ENCODE measurements at regions not wholly inside any gene's neighbourhood (a gene's known extent, or its start where the extent isn't known, plus 50 kb on each side); places are given as distances from the start of the nearest gene placed in this dataset.

DNA sequence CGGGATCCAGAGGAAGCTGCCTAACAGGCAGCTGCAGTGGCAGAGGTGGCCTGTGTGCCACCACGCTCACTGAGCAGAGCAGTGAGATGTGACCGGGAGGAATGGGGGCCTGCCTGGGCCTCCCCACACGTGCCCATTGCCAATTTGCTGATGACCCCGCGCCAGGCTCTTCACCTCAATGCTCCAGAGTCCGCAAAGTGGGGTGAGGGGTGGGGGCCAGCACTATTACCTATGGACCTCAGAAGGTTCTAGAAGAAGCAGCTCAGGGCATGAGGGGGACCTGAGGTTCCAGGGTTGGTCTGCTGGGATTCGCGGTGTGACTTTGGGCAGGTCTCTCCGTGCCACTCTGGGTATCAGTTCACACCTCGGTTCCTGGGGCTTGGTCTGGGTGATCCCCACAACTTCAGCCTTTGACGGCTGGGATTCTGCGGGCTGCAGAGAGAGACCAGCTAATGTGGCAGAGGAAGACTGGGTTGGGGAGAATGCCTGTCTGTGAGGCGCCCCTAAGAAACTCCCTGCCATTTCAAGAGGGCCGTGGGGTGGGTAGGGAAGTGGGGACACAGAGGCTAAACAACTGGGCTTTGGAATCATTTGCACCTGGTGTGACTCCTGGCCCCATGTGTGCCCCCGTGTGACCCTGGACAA, 231.0 kb upstream of the MVB12B start:
- DNase-seq, result no peak

GRCh38 chr9:126096340-126096739, 230.3 kb upstream of the MVB12B start:
- no peak for DNase-seq

GRCh38 chr9:126097679-126098078, 228.9 kb upstream of the MVB12B start:
- no peak for DNase-seq

DNA sequence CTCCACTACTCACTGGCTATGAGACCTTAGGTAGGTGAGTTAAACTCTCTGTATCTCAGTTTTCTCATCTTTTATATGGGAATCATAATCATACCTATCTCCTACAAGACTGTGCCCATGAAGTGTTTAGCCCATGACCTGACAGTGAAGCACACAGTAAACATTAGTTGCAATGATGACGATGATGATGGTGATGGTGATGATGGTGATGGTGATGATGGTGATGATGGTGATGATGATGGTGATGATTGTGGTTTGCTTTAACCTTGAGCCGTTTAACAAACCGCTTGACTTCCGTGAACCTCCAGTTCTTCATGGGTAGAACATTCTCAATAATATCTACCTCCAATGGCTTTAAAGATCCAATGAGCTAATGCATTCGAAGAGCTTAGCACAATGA, 220.2 kb upstream of the MVB12B start:
- no peak for DNase-seq

- DNase-seq, result no peak
Observed at GRCh38 chr9:126107693-126108092, 218.9 kb upstream of the MVB12B start.

DNA sequence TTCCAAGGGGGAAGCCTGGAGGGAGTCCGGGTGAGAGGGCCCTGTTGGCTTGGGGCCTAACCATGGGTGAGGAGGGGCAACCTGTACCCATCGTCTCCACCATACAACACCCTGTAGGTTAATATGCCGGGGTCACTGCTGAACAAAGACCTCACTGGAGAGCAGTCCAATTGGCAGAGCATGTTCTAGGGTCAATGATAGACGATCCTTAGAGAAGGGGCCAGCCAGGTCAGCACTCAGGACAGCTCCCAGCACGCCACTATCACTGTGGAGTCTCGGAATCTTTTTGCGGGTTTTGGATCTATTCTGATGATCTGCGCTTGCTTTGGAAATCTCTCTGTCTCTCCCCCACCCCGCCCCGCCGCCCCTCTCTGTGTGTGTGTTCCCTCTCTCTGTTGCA, 218.4 kb upstream of the MVB12B start:
- DNase-seq, result no peak

DNA sequence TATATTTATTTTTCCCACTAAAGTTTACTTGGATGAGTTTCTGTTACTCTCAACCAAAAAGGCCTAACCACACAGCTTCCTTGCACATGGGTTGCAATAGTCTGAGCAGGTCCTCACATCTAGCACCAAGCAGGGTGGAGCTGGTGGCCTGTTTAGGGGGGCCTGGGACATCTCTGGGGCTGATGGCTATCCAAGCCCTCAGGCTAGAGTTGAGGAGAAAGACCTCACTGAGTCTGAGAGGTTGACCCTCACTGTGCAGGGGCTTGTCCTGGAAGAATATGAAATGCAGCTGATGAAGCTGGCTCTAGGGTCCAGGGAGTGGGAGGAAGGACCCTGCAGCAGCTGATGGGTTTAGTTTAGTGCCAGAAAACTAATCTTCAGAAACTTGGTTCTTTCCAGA, 217.1 kb upstream of the MVB12B start:
- no peak for DNase-seq

DNA sequence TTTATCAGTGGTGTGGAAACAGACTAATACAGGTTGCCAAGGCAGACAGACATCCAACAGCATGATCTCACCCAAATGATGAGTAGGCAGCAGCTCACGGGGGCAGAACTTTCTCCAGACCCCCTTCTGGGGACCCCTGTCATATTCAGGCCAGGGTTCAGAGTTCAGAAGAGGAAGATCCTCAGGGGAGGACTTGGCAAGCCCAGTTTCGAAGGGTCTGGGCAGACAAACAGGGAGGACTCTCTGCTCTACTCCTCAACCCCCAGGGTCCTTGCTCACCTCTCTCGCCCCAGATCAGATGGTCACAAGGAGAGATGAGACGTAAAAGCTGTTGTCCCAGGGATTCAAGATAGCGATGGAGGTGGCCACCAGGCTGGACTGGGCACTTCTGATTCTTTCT, 215.1 kb upstream of the MVB12B start:
- DNase-seq, result no peak

DNA sequence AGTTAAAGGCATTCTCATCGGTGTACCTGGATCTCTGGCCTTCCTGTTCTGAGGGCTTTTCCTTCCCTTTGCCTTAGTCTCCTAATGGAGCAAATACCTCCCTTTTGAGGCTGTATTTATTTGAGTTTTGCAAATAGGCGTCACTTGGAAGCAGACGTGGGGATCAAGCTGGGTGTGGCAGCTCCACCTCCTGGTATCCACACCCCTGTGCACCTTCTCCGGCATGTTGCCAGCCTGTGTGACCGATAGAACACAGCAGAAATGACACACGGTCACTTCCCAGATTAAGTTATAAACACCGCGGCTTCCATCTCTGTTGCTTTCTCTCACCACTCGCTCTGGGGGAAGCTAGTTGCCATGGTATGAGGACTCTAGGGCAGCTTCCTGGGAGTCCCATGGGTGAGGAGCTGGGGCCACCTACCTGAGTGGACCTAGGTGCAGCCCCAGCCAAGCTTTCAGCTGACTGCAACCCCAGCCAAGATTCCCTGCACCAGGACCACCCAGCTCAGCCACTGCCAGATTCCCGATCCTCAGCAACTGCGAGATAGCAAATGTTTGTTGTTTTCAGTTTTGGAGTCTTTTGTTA, 214.4 kb upstream of the MVB12B start:
- DNase-seq, result no peak

DNA sequence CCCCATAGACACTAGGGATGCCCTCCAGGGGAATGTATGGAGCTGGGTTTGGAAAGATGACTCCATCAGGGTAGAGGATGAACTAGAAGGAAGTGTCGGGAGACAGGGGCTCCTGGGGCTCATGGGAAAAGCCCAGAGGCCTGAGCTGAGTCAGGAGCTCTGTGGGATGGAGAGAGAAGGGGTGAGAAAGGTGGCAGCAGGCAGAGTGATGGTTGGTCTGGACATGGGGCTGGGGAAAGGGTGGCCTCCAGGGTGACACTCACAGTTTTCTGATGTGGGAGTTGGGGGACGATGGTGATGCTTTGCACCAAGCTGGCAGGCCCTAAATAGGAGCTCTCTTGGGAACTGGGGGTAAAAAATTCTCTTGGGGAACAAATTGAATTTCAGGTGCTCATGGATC, 213.5 kb upstream of the MVB12B start:
- DNase-seq, result no peak

DNA sequence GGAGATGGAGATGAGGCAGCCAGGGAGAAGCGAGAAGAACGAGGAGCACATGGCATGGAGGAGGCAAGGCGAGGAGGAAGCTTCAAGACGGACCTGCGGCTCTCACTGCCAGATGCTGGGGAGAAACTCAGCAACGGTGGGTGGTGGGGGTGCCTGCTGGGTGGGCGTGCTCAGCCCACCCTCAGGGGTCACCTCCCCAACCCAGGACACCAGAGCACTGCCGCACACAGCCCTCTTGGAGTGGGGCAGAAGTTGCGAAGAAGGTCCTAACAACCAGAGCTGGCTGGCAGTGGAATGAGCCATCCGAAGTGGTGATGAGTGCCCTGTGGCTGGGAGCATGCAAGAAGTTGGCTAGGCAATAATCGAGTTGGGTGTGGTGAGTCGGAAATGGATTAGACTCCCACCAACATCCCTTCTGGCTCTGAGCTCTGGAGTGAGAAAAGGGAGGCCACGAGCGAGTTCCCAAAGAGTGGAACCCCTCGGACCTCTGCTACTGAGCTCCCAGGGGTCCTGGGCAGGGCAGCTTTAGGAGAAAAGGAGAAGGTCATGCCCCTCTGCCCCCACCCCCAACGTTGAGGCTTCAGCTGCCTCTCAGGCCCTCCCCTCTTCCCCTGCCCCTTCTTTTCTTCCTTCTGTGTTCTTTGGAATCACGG, 212.7 kb upstream of the MVB12B start:
- DNase-seq, result no peak

GRCh38 chr9:126114409-126114760, 212.2 kb upstream of the MVB12B start:
- no peak for DNase-seq

- DNase-seq, result no peak
Observed at GRCh38 chr9:126114850-126115460, 211.7 kb upstream of the MVB12B start.

DNA sequence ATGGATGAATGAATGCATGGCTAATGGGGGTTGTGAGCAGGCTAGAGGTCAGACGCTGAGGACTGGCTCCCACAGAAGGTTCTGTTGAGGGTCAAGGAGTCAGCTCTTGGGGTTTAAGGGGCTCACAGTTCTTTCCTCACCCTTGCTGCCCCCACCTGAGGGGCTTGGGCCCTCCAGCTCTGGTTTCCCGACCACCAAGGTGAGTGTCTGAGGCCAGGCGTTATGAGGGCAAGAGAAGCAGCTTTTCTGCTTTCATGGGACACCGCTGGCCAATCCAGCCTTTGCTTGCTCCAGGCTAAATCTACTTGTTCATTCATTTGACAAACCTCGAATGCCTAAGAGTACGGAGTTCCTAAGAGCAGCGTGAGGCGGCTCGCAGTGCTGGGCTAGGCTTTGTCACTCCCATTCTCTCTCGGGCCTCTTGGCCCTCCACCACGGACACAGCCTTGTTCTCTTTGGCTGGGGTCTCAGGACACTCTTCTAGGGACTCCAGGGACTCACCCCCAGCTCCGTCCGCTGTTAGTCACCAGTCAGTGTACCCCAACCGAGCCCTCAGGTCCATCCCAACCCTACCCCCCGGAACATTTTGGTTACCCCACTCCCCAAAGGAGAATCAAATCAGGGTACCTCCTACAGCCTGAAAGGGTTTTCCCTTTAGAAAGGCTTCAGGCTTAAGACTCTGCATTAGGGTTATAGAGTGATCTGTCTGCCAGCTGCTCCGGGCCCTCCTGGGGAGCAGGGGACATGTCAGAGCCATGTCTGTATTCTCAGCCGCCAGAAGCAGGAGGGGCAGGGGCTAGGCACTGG, 210.1 kb upstream of the MVB12B start:
- DNase-seq, result no peak

- no peak for DNase-seq
Observed at GRCh38 chr9:126117158-126117425, 209.5 kb upstream of the MVB12B start.

- DNase-seq, result no peak
Observed at GRCh38 chr9:126117631-126118030, 209.0 kb upstream of the MVB12B start.

- DNase-seq, result no peak
Observed at GRCh38 chr9:126119731-126120130, 206.9 kb upstream of the MVB12B start.

DNA sequence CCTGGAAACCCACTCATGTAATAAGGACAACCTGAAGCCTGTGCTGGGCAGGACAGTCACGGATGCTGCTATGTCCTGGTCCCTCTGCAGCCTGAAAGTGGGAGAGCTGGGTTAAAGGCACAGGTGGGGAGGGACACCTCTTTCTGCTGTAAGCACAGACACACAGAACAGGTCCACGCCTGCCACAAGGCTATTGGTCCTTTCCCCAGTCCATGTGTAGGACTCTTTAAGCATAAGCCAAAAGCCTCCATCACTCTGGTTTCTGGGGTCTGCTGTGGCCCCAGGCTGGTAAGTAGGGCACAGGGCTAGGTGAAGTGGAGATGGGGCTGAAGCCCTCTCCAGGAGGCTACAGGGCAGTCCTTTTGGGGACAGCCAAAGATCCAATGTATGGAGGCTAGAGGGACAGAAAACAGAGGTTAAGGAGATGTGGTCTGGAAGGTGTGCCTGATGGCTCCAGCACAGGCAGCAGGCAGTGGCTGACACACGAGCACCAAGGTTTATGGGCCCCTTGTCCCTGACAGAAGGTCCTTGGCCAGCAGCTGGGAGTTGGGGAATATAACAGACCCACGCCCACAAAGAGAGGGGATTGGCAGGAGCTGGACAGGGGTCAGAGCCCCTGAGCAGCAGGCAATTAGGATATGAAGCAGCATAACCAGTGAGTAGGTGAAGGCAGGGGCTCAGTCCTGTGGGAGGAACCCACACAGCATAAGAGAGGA, 203.6 kb upstream of the MVB12B start:
- no peak for DNase-seq

DNA sequence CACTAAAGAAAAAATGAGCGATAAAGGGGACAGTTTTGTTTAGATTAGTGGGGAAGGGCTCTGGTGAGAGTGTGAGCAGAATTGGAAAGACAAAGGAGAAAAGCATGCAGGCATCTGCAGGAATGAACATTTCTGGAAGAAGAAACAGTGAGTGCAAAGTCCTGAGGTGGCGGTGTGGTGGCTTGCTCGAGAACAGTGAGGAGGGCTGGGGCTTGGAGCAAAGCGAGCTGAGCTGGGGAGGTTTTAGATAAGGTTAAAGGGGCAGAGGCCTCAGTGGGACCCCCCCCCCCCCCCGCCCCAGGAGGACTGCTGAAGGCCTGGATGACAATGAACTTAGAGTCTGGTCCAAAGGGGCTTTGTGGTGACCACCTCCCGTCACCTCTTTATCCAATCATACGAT, 202.7 kb upstream of the MVB12B start:
- no peak for DNase-seq

DNA sequence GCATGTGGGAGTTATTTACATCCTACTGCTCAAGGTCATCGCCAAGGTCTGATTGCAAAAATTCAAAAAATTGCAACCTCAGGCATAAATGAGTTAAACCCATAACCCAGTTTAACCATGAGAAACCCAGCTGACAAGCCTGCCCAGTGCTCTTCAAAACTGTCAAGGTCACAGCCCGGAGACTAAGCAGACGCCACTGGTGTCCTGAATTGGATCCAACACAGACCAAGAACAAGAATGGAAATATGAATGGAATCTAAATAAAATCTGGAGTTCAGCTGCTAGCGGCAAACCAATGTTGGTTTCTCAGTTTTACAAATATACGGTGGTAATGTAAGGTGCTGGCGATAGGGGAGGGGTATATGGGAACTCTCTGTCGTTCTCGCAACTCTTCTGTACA, 201.5 kb upstream of the MVB12B start:
- DNase-seq, result no peak

GRCh38 chr9:126125577-126125976, 201.1 kb upstream of the MVB12B start:
- DNase-seq, result no peak

DNA sequence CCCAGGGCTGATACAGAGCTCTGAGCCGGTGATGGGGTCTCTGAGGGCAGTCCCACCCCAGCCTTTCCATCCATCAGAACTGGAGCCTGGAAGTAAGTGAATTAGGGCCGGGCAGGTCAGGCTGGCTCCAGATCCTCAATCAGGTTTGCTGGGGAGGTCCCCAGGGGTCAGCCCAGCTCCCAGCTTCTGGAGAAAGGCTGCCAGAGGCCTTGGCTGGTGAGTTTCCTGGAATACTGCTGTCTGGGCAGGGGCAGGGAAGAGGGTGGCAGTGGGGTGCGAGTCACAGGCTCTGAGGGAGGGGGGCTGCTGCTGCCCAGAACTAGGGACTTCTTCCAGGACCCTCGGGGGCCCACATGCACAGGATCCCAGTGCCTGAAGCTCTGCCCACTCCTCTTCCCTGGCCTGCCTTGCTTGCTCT, 200.6 kb upstream of the MVB12B start:
- no peak for DNase-seq

- DNase-seq, result no peak
Observed at GRCh38 chr9:126126807-126127206, 199.8 kb upstream of the MVB12B start.

All from stimulated activated CD4-positive, alpha-beta T cell treated with anti-CD3 and anti-CD28 coated beads, Interleukin-4, amount 100 ng/mL, for 24 hours (primary cell).